ENCODE measurements at regions not wholly inside any gene's neighbourhood (a gene's known extent, or its start where the extent isn't known, plus 50 kb on each side); places are given as distances from the start of the nearest gene placed in this dataset.
"Not testable (repeated sequence)": the region's sequence is repeated elsewhere in the genome, so short reads cannot be mapped to it uniquely, and the experiment has no call there.

- H3K4me1 ChIP-seq, result peaks cover 4 to 16% (median 8%) of the 10 kb centered on the region in 4 donors
- peak in 1 of 3 donors; percentile 58 for DNase-seq
- intact Hi-C loops (cut with DNase I), result no loop called here
- H3K36me3 ChIP-seq, result no peaks in the 10 kb centered on the region
- H3K27me3 ChIP-seq, result no peaks in the 10 kb centered on the region
- ATAC-seq, result no peak
- 61% methylated on average over 9 of the region's 13 CpGs for WGBS (ENCODE audit: insufficient coverage, low coverage, low lambda C conversion rate, missing lambda C conversion rate)
- H3K27ac ChIP-seq, result peak overlapping the region in 2 of 3 donors; percentile 37 to 91
- no peaks in the 10 kb centered on the region for H3K9me3 ChIP-seq
- no peak for TF ChIP-seq POLR2A (IDR thresholded peaks at IDR 0.05)
- no peak for TF ChIP-seq CTCF (IDR thresholded peaks at IDR 0.05)
- no peak overlapping the region for H3K4me3 ChIP-seq
Observed at GRCh38 chr3:177361081-177361938, 164.0 kb upstream of the TBL1XR1 start.

- no peak for TF ChIP-seq CTCF (IDR thresholded peaks at IDR 0.05)
- TF ChIP-seq POLR2A (IDR thresholded peaks at IDR 0.05), result no peak
- intact Hi-C loops (cut with DNase I), result no loop called here
- ATAC-seq (no peak), DNase-seq (no peak)
- H3K27ac ChIP-seq, result no peak overlapping the region
- no peak overlapping the region for H3K4me3 ChIP-seq
- H3K27me3 ChIP-seq, result no peaks in the 10 kb centered on the region
- no peaks in the 10 kb centered on the region for H3K9me3 ChIP-seq
- H3K4me1 ChIP-seq, result peaks cover 4 to 12% (median 8%) of the 10 kb centered on the region in 4 donors
- 75% methylated on average over 2 of the region's 2 CpGs for WGBS (ENCODE audit: insufficient coverage, low coverage, low lambda C conversion rate, missing lambda C conversion rate)
- no peaks in the 10 kb centered on the region for H3K36me3 ChIP-seq
Observed at GRCh38 chr3:177362626-177363025, 165.3 kb upstream of the TBL1XR1 start.

- no peaks in the 10 kb centered on the region for H3K36me3 ChIP-seq
- no peaks in the 10 kb centered on the region for H3K27me3 ChIP-seq
- no peak for DNase-seq
- 95% methylated on average over 4 of the region's 4 CpGs for WGBS (ENCODE audit: insufficient coverage, low coverage, low lambda C conversion rate, missing lambda C conversion rate)
- intact Hi-C loops (cut with DNase I), result no loop called here
- peaks cover 0 to 5% (median 3%) of the 10 kb centered on the region in 4 donors for H3K4me1 ChIP-seq
- H3K4me3 ChIP-seq, result no peak overlapping the region
- TF ChIP-seq CTCF (IDR thresholded peaks at IDR 0.05) (no peak), POLR2A (IDR thresholded peaks at IDR 0.05) (no peak)
- no peak for ATAC-seq
- no peaks in the 10 kb centered on the region for H3K9me3 ChIP-seq
- no peak overlapping the region for H3K27ac ChIP-seq
Observed at GRCh38 chr3:177364236-177364635, 167.0 kb upstream of the TBL1XR1 start.

DNA sequence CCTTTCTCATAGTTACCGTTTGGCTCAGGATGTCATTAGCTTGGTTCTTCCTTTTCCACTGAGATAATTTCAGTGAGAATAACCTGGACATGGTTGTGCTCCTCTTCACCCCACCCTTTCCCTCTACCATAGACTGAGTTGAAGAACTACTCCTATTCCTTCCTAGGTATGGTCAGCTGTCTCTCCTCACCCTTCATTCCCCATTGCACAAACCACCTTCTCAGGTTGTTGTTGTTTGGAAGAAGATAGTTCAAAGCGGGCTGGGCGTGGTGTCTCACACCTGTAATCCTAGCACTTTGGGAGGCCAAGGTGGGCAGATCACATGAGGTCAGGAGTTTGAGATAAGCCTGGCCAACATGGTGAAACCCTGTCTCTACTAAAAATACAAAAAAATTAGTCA, 168.0 kb upstream of the TBL1XR1 start:
- H3K4me3 ChIP-seq; H3K9me3 ChIP-seq; H3K4me1 ChIP-seq; H3K27ac ChIP-seq; H3K27me3 ChIP-seq; ATAC-seq; intact Hi-C loops (cut with DNase I); H3K36me3 ChIP-seq; DNase-seq: not testable (repeated sequence)
- 80% methylated on average over 3 of the region's 3 CpGs for WGBS (ENCODE audit: insufficient coverage, low coverage, low lambda C conversion rate, missing lambda C conversion rate)

DNA sequence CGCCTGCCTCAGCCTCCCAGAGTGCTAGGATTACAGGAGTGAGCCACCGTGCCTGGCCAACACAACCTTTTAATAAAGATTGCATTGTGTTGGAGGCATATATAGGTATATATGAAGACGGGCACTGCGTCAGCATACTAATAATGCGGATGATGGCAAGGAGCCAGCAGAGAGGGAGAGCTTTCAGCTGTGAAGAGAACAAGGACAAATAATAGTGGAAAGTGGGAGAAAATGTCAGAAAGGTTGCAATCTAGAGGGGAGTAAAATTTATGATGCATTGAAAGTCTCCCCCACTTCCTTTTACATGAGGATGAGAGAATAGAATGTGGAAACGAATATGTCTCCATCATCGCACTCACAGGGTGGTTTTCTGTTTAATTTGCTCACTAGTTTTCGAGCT, 170.5 kb upstream of the TBL1XR1 start:
- 86% methylated on average over 6 of the region's 8 CpGs for WGBS (ENCODE audit: insufficient coverage, low coverage, low lambda C conversion rate, missing lambda C conversion rate)
- Histone ChIP-seq H3K27ac (no peak overlapping the region), H3K27me3 (no peaks in the 10 kb centered on the region), H3K4me1 (no peaks in the 10 kb centered on the region), H3K4me3 (no peak overlapping the region), H3K36me3 (no peaks in the 10 kb centered on the region), H3K9me3 (no peaks in the 10 kb centered on the region)
- ATAC-seq (no peak), DNase-seq (no peak)
- intact Hi-C loops (cut with DNase I), result no loop called here
- TF ChIP-seq CTCF (IDR thresholded peaks at IDR 0.05) (no peak), POLR2A (IDR thresholded peaks at IDR 0.05) (no peak)
